Loucy (cell line): ENCODE measurements at regions not wholly inside any gene's neighbourhood (a gene's known extent, or its start where the extent isn't known, plus 50 kb on each side); places are given as distances from the start of the nearest gene placed in this dataset.

Source experiments
- EZH2phosphoT487 ChIP-seq: fragments of 200-600 bp; IDR thresholded peaks from 2 replicates; pipeline ENCODE4 v1.6.1; 2018; ENCODE audit warnings: antibody characterized with exemption, mild to moderate bottlenecking, moderate library complexity, borderline replicate concordance
- TF ChIP-seq, protein P1 (sequence below): fragments of 200-600 bp; sonication (generic); conservative IDR thresholded peaks from 2 replicates; pipeline ENCODE4 v1.5.1; 2014; ENCODE audit warnings: mild to moderate bottlenecking, antibody characterized with exemption, low read length

GRCh38 chr5:158541536-158542297 lies 558.0 kb downstream of the EBF1 start:
- TF ChIP-seq, protein P1, sequence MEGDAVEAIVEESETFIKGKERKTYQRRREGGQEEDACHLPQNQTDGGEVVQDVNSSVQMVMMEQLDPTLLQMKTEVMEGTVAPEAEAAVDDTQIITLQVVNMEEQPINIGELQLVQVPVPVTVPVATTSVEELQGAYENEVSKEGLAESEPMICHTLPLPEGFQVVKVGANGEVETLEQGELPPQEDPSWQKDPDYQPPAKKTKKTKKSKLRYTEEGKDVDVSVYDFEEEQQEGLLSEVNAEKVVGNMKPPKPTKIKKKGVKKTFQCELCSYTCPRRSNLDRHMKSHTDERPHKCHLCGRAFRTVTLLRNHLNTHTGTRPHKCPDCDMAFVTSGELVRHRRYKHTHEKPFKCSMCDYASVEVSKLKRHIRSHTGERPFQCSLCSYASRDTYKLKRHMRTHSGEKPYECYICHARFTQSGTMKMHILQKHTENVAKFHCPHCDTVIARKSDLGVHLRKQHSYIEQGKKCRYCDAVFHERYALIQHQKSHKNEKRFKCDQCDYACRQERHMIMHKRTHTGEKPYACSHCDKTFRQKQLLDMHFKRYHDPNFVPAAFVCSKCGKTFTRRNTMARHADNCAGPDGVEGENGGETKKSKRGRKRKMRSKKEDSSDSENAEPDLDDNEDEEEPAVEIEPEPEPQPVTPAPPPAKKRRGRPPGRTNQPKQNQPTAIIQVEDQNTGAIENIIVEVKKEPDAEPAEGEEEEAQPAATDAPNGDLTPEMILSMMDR = no peak
- TF ChIP-seq EZH2phosphoT487 = no peak
